NCI-H128 (cell line): ENCODE measurements at regions not wholly inside any gene's neighbourhood (a gene's known extent, or its start where the extent isn't known, plus 50 kb on each side); places are given as distances from the start of the nearest gene placed in this dataset.

ENCODE experiments used
- DNase-seq: peaks from one replicate; lab custom pipeline; 2025; ENCODE audit not compliant: unreplicated experiment; lab: John Stamatoyannopoulos, UW

- DNase-seq, result no peak
Measured at GRCh38 chr4:179880756-179881155, 2362.4 kb upstream of the TENM3 start.

GRCh38 chr4:179894066-179894778 lies 2349.0 kb upstream of the TENM3 start:
- no peak for DNase-seq

GRCh38 chr4:179919587-179919986 lies 2323.6 kb upstream of the TENM3 start:
- DNase-seq, result no peak

- no peak for DNase-seq
Measured at GRCh38 chr4:179927473-179927872, 2315.7 kb upstream of the TENM3 start.

- no peak for DNase-seq
Measured at GRCh38 chr4:179941911-179942310, 2301.3 kb upstream of the TENM3 start.

- DNase-seq, result no peak
Measured at GRCh38 chr4:179976777-179977176, 2266.4 kb upstream of the TENM3 start.

- DNase-seq, result no peak
Measured at GRCh38 chr4:179977378-179977777, 2265.8 kb upstream of the TENM3 start.

GRCh38 chr4:179981161-179981560 lies 2262.0 kb upstream of the TENM3 start:
- DNase-seq, result no peak

- DNase-seq, result no peak
Measured at GRCh38 chr4:179989975-179990374, 2253.2 kb upstream of the TENM3 start.

- no peak for DNase-seq
Measured at GRCh38 chr4:180009316-180009715, 2233.9 kb upstream of the TENM3 start.

- no peak for DNase-seq
Measured at GRCh38 chr4:180028682-180029081, 2214.5 kb upstream of the TENM3 start.

- no peak for DNase-seq
Measured at GRCh38 chr4:180031330-180031729, 2211.9 kb upstream of the TENM3 start.

GRCh38 chr4:180041576-180041975 lies 2201.6 kb upstream of the TENM3 start:
- DNase-seq, result no peak

- DNase-seq, result no peak
Measured at GRCh38 chr4:180052629-180053028, 2190.6 kb upstream of the TENM3 start.

GRCh38 chr4:180054291-180054690 lies 2188.9 kb upstream of the TENM3 start:
- no peak for DNase-seq

- DNase-seq, result no peak
Measured at GRCh38 chr4:180057299-180057721, 2185.9 kb upstream of the TENM3 start.

GRCh38 chr4:180057891-180058671 lies 2185.1 kb upstream of the TENM3 start:
- no peak for DNase-seq

- no peak for DNase-seq
Measured at GRCh38 chr4:180058691-180059215, 2184.4 kb upstream of the TENM3 start.

- no peak for DNase-seq
Measured at GRCh38 chr4:180059216-180059881, 2183.9 kb upstream of the TENM3 start.

- peak; percentile 1 for DNase-seq
Measured at GRCh38 chr4:180060159-180060889, 2182.9 kb upstream of the TENM3 start.

- DNase-seq, result no peak
Measured at GRCh38 chr4:180081072-180081471, 2162.1 kb upstream of the TENM3 start.
